ENCODE measurements at regions not wholly inside any gene's neighbourhood (a gene's known extent, or its start where the extent isn't known, plus 50 kb on each side); places are given as distances from the start of the nearest gene placed in this dataset.

DNA sequence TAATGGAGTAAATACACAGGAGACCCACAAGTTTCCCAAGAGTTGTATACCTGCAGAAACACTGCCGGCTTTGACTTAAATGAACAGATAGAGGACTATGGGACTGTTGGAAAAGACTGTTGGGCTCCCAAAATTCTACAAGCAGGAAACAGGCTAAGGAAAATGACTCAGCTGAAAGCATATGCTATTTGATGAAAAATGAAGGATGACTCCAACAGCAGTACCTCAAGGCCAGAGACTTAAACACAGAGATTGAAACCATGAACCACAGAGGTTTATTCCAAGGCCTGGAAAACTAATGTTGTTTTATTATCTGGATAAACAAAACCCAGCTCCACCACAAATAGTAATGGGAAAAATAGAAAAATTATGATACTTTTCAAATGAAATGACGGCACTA is 187.7 kb downstream of the TNFSF18 start:
- Histone ChIP-seq H3K9me3 (ENCODE audit: insufficient read depth, low read length) (no peaks in the 10 kb centered on the region), H3K4me3 (ENCODE audit: insufficient read depth, low read length, poor library complexity, severe bottlenecking) (no peak overlapping the region)
- TF ChIP-seq EZH2phosphoT487 (conservative IDR thresholded peaks at IDR 0.05; ENCODE audit: low read length) = no peak
- TF ChIP-seq, protein P1, sequence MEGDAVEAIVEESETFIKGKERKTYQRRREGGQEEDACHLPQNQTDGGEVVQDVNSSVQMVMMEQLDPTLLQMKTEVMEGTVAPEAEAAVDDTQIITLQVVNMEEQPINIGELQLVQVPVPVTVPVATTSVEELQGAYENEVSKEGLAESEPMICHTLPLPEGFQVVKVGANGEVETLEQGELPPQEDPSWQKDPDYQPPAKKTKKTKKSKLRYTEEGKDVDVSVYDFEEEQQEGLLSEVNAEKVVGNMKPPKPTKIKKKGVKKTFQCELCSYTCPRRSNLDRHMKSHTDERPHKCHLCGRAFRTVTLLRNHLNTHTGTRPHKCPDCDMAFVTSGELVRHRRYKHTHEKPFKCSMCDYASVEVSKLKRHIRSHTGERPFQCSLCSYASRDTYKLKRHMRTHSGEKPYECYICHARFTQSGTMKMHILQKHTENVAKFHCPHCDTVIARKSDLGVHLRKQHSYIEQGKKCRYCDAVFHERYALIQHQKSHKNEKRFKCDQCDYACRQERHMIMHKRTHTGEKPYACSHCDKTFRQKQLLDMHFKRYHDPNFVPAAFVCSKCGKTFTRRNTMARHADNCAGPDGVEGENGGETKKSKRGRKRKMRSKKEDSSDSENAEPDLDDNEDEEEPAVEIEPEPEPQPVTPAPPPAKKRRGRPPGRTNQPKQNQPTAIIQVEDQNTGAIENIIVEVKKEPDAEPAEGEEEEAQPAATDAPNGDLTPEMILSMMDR (IDR thresholded peaks at IDR 0.05; ENCODE audit: insufficient read depth, low read length, poor library complexity, severe bottlenecking) = no peak

DNA sequence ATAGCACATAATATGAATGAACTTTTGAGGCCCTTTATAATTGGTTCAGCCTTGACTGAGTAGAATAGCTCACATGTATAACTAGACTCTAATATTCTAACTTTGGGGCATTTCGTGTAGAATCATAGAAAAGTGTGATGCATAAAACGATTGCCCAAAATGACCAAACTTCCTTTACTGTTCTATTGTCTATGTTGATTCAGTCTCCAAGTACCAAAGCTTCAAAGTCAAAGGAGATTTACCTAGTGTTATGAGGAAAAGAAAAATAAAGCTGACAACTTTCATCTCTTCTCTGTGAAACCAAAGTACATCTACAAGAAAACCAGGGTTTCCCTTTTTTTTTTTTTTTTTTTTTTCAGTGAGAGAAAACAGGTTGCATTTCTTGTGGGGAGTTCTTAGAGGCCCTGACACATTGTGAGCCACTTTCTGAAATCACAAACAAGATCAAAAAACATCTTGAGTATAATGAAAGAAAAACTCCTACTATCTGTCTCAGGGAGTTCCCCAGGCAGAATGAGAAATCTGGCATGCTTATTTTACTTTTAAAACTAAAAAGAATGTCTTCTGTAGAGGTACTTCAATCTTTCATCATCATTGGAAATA is 183.4 kb downstream of the TNFSF18 start:
- no peaks in the 10 kb centered on the region for H3K36me3 ChIP-seq (ENCODE audit: low read length)
- H3K4me3 ChIP-seq (ENCODE audit: insufficient read depth, low read length, poor library complexity, severe bottlenecking) = no peak overlapping the region
- no peaks in the 10 kb centered on the region for H3K27me3 ChIP-seq (ENCODE audit: low read length)
- no peaks in the 10 kb centered on the region for H3K9me2 ChIP-seq (replicated peaks; ENCODE audit: insufficient read depth, low read length)
- no peaks in the 10 kb centered on the region for H3F3A ChIP-seq (ENCODE audit: insufficient read depth)
- H3K79me2 ChIP-seq (ENCODE audit: insufficient read depth, low read length) = no peaks in the 10 kb centered on the region
- H3K27ac ChIP-seq (ENCODE audit: low read depth, low read length) = no peak overlapping the region
- H3K9ac ChIP-seq (ENCODE audit: low read length) = no peak overlapping the region
- H3K9me3 ChIP-seq (ENCODE audit: insufficient read depth, low read length) = no peaks in the 10 kb centered on the region
- no peak overlapping the region for H2AFZ ChIP-seq (ENCODE audit: low read depth, low read length, severe bottlenecking)
- no peak for TF ChIP-seq EZH2phosphoT487 (conservative IDR thresholded peaks at IDR 0.05; ENCODE audit: low read length)
- TF ChIP-seq, protein P1 (IDR thresholded peaks at IDR 0.05; ENCODE audit: insufficient read depth, low read length, poor library complexity, severe bottlenecking) = no peak
- no peak overlapping the region for H3K4me2 ChIP-seq (ENCODE audit: low read depth, low read length, poor library complexity, severe bottlenecking)
- H4K20me1 ChIP-seq (ENCODE audit: low read depth, low read length) = no peaks in the 10 kb centered on the region

More for the DNA sequence above, 187.7 kb downstream of the TNFSF18 start:
- Histone ChIP-seq H3K4me2 (ENCODE audit: low read depth, low read length, poor library complexity, severe bottlenecking) (no peak overlapping the region), H3K9ac (ENCODE audit: low read length) (no peak overlapping the region), H3F3A (ENCODE audit: insufficient read depth) (no peaks in the 10 kb centered on the region), H4K20me1 (ENCODE audit: low read depth, low read length) (no peaks in the 10 kb centered on the region), H2AFZ (ENCODE audit: low read depth, low read length, severe bottlenecking) (no peak overlapping the region), H3K9me2 (replicated peaks; ENCODE audit: insufficient read depth, low read length) (no peaks in the 10 kb centered on the region), H3K27me3 (ENCODE audit: low read length) (no peaks in the 10 kb centered on the region), H3K79me2 (ENCODE audit: insufficient read depth, low read length) (no peaks in the 10 kb centered on the region), H3K36me3 (ENCODE audit: low read length) (no peaks in the 10 kb centered on the region), H3K27ac (ENCODE audit: low read depth, low read length) (no peak overlapping the region)

DNA sequence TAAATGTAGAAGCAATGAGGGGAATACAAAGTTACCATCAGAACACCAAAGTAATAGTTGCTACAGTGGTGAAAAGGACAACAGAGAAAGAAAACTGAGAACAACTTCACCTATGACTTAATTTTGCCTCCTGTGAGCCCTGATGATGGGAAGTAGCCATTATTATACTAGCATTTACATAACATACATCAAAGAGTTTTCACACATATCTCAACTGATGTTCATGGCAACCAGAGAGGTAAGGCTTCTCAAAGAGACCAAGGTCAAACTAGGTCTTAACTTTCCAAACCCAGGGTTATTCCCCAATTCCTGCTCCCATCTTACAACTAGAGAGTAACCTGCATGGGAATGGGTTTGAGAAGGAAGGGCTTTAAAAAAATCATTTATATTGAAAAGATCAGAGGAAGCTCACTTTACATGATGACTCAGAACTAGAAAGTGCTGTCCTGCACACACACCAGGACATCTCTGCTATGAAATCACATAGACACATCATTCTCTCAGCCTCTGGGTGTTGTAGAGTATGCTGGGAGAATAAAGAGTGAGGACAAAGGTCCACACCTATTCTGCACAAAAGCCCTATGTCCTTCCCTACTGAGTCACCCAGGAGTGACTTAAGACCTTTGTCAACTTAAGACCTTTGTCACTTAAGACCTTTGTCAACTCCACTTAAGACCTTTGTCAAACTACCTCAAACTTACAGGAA is 179.7 kb downstream of the TNFSF18 start:
- no peak overlapping the region for H3K4me2 ChIP-seq (ENCODE audit: low read depth, low read length, poor library complexity, severe bottlenecking)
- no peaks in the 10 kb centered on the region for H3K36me3 ChIP-seq (ENCODE audit: low read length)
- no peak overlapping the region for H2AFZ ChIP-seq (ENCODE audit: low read depth, low read length, severe bottlenecking)
- H3K27ac ChIP-seq (ENCODE audit: low read depth, low read length) = no peak overlapping the region
- H3F3A ChIP-seq (ENCODE audit: insufficient read depth) = no peaks in the 10 kb centered on the region
- no peak for TF ChIP-seq EZH2phosphoT487 (conservative IDR thresholded peaks at IDR 0.05; ENCODE audit: low read length)
- TF ChIP-seq, protein P1 (IDR thresholded peaks at IDR 0.05; ENCODE audit: insufficient read depth, low read length, poor library complexity, severe bottlenecking) = no peak
- H3K27me3 ChIP-seq (ENCODE audit: low read length) = no peaks in the 10 kb centered on the region
- H3K4me3 ChIP-seq (ENCODE audit: insufficient read depth, low read length, poor library complexity, severe bottlenecking) = no peak overlapping the region
- no peaks in the 10 kb centered on the region for H4K20me1 ChIP-seq (ENCODE audit: low read depth, low read length)
- H3K9me2 ChIP-seq (replicated peaks; ENCODE audit: insufficient read depth, low read length) = no peaks in the 10 kb centered on the region
- no peaks in the 10 kb centered on the region for H3K9me3 ChIP-seq (ENCODE audit: insufficient read depth, low read length)
- no peaks in the 10 kb centered on the region for H3K79me2 ChIP-seq (ENCODE audit: insufficient read depth, low read length)
- H3K9ac ChIP-seq (ENCODE audit: low read length) = no peak overlapping the region

Measured in SU-DHL-6 (cell line).